ENCODE measurements at regions not wholly inside any gene's neighbourhood (a gene's known extent, or its start where the extent isn't known, plus 50 kb on each side); places are given as distances from the start of the nearest gene placed in this dataset.

DNA sequence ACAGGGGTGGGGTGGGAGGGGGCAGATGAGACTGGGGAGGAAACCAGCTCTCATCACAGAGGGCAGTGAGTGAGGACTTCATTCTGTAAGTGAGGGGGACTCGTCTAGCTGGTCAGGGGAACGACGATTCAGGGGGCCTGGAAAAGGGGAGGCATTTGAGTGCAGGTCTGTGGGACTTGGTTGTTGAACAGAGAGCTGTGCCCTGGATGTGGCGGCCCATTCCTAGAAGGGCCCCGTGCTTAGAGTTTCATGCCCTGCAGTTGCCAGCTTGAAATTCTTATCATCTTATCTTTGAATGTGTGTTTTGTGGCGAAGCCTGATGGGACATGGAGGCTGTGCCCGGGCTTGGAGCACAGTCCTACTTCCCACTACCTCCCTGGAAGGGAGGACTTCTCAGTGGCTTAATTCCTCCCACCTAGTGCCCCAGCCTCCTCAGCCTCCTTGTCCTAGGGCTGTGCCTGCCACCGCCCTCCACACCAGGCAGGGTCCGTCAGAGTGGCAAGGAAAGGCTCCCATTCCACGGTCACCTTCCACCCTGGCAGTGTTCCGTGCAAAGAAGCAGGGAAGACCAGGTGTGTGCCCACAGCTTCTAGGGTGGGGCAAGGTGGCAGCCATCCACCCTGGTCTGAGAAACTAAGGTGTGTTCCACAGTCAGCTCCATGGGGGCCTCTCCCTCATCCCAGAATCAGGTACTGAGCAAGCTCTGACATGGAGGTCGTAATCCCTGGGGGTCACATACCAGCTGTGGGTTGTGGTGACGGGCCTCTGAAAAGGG is 59.7 kb upstream of the LMO1 start:
- no peak for DNase-seq (ENCODE audit: low read depth in 2 of 3, low spot score in 2 of 3)

DNA sequence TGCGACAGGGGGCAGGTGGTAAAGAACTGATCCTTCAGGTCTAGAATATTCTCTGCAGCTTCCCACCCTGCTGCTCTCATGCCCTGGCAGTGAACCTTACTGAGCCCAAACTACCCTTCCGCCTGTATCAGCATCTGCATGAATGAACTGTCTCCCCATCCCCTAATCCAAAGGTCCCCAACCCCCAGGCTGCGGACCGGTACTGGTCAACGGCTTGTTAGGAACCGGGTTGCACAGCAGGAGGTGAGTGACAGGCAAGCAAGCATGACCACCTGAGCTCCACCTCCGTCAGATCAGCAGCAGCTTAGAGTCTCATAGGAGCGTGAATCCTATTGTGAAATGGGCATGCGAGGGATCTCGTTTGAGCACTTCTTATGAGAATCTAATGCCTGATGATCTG is 58.2 kb upstream of the LMO1 start:
- DNase-seq (ENCODE audit: low read depth in 2 of 3, low spot score in 2 of 3) = no peak

DNA sequence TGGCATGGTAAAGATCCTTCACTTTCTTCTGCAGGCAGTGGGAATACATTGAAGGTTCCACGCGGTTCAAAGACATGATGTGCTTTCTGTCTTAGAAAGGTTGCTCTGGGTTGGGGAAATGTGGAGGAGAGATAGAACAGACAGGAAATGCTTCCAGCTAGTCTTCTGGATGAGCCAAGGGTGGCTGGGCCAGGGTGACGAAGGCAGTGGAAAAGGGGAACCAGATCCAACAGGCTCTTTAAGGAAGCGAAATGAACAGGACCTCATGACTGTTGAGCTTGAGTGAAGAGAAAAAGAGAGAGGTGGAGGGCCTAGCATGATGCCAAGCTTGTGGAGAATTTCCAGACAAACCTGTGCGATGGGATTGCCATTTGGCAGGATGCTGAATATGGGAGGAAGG is 56.4 kb upstream of the LMO1 start:
- no peak for DNase-seq (ENCODE audit: low read depth in 2 of 3, low spot score in 2 of 3)

DNA sequence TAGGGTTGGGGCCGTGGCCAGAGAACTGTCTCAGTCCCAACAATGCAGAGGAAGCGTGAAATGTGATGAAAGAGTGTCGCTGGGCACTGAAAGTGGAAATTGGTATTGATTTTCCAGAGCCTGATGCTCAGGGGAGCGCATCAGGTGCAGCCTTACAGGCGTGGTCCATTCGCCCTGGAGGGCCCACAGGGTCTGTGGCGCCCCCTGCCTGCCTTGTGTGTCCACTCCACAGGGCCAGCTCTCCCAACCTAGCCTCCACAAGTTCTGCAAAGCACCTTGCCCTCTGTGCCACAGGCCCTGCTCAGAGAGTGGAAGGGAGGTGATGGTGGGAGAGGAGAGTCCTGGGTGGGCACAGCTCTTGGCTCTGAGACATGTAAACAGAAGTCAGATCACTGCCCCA is 54.9 kb upstream of the LMO1 start:
- no peak for DNase-seq (ENCODE audit: low read depth in 2 of 3, low spot score in 2 of 3)

DNA sequence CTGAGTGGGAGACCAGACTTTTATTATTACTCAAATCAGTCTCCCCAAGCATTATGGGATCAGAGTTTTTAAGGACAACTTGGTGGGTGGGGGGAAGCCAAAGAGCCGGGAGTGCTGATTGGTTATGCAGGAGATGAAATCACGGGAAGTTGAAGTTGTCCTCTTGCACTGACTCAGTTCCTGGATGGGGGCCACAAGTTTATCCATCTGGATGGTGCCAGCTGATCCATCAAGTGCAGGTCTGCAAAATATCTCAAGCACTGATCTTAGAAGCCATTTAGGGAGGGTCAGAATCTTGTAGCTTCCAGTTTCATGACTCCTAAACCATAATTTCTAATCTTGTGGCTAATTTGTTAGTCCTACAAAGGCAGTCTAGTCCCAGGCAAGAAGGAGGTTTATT is 53.5 kb upstream of the LMO1 start:
- no peak for DNase-seq (ENCODE audit: low read depth in 2 of 3, low spot score in 2 of 3)

DNA sequence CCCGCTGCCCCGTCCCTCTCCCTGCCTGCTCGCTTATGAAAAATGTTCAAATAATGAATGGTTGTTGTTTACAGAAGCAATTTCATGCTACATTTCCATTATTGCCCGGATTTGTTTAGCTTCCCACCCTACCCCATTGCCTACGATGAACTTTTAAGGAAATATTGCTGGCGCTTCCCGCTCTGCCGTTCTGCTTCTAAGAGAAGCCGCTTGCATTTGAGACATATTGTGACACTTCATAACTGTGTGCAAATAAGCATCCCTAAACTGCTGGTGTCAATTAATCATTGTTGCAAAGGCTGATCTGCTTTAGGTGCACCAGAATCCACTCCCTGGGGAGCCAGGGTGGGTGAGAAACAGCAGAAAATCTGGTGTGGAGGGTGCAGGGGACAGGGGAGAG is 52.3 kb upstream of the LMO1 start:
- no peak for DNase-seq (ENCODE audit: low read depth in 2 of 3, low spot score in 2 of 3)

DNA sequence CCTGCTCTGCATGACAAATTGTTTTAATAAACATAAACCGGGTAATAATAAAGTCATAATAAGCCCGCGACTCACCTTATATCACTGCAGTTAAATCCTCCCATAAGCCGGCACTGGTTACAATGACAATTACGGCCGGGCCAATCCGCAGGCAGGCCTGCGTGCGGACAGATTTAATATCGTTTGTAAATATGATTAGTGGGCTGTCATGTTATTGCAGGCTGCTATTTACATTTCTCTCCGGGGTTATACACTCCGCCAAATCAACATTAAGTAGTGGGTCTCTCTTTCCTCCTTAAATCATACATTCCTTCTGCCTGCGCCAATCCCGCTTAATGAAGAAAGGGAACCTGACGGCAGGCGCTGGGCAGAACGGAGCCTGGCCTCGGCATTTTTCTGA is 51.8 kb upstream of the LMO1 start:
- DNase-seq (ENCODE audit: low read depth in 2 of 3, low spot score in 2 of 3) = no peak

DNA sequence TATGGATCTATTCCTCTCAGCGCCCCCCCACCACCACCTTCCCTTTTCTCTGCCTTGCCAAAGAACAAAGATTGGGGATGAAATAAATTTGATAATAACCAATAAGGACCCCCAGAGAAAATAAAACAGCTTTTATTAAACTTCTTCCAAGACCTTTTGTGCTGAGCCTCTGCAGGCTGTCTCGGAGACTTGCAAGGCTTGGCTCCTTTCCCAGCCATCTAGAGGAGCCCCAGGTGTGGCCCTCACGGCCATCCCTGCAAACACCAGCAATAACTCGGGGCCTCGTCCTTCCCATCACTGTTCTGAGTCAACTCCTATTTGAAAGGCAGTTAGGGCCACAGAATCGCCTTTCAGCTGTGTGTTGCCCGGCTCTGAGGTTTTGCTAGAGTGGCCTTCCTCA is 51.2 kb upstream of the LMO1 start:
- DNase-seq (ENCODE audit: low read depth in 2 of 3, low spot score in 2 of 3) = no peak

DNA sequence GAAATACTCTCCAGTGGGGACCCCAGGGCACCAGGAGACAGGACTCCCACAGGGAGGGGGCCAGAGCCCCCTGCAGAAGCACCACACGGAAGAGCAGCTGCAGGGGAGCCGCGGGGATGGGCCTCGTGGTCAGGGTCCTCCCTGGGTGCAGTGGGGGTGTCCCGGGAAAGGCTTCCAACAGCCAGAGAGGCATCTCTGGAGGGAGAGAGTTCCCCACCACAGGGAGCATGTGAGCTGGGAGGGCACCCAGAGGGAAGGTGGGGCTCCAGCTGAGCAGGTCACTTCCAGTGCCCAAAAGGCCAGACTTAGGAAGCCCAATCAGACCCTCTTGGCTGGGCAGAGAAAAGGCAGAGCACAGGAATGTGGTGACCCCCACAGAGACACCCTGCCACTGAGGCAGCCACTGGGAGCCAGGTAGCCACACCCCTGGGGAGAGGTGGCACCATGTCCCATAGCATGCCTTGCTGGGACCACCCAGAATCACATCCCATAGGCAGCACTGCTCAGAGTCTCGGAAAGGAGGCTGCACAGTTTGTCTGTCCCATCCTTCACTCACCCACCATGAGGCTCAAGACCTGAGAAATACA is 49.9 kb upstream of the LMO1 start:
- DNase-seq (ENCODE audit: low read depth in 2 of 3, low spot score in 2 of 3) = no peak

Measured in activated CD8-positive, alpha-beta memory T cell treated with anti-CD3 and anti-CD28 coated beads for 48 hours (primary cell).